Pancreas (tissue), 10 donors: ENCODE measurements at regions not wholly inside any gene's neighbourhood (a gene's known extent, or its start where the extent isn't known, plus 50 kb on each side); places are given as distances from the start of the nearest gene placed in this dataset.
A peak's percentile ranks its signal among the peaks of the same experiment; 100 is the strongest.

Experiments
- ATAC-seq, 4 donors: fragments of 200-7000 bp; cut with Tn5 transposase; one replicate each; pipeline versions ENCODE4 v1.8.0 to v1.9.1; 2020; ENCODE audit warnings: mild to moderate bottlenecking in 4 of 4, moderate library complexity in 4 of 4
- DNase-seq, 6 donors: peaks; one replicate each; pipeline ENCODE4 v3.0.0-alpha.2; 2020
- FAIRE-seq: peaks from 2 replicates; lab custom pipeline; 2012; peaks lifted over from hg19 to GRCh38; lab: Jason Lieb, UNC
- H3K27ac ChIP-seq, 4 donors: fragments of 200-600 bp; sonication (generic); 1 replicate in 3 of 4; 2 replicates in 1 of 4; pipeline versions ENCODE4 v1.5.0 to v1.8.0; 2020
- H3K27me3 ChIP-seq, 4 donors: fragments of 200-600 bp; one replicate each; pipeline ENCODE4 v1.8.0; 2021
- H3K36me3 ChIP-seq, 3 donors: fragments of 200-600 bp; sonication (generic) in 1 of 3; one replicate each; pipeline versions ENCODE4 v1.5.0 to v1.8.0; 2020 to 2021
- H3K4me1 ChIP-seq, 3 donors: fragments of 200-600 bp; one replicate each; pipeline ENCODE4 v1.8.0; 2021
- H3K4me3 ChIP-seq, 4 donors: fragments of 200-600 bp; sonication (generic) in 2 of 4; one replicate each; pipeline versions ENCODE4 v1.5.0 to v1.8.0; 2020 to 2021
- H3K9me3 ChIP-seq, 4 donors: fragments of 200-600 bp; one replicate each; pipeline ENCODE4 v1.8.0; 2021
- WGBS, 2 donors: extraction: QIAGEN DNeasy Blood & Tissue Kit; methylation state at CpG; one replicate each; pipeline ENCODE4 v1.1.7; 2013; 5-methylcytosine and 5-hydroxymethylcytosine counted together
- intact Hi-C, 3 donors: fragments of 100-400 bp; cut with DNase I; formaldehyde crosslinking; loops; one replicate each; pipeline versions ENCODE4 v1.11.1 to v1.14.2; 2022
- TF ChIP-seq, protein P1 (sequence below), 4 donors: fragments of 200-600 bp; sonication (generic) in 3 of 4; IDR thresholded peaks; one replicate each; pipeline versions ENCODE4 v1.5.0 to v1.8.0; 2021; ENCODE audit warnings: antibody characterized with exemption in 4 of 4
- donor health status: healthy with polysubstance abuse.
- donor health status: DM: no; HTN: no; CAD: no; lungs with moderate emphysema.
- donor health status: DM: no; HTN: no; CAD: no.
- donor health status: control.
- donor health status: control.
- donor health status: Bipolar disorder and iron deficiency.
- donor health status: DM: yes; HTN: yes; CAD: no.
- donor health status: DM: no; HTN: no; CAD: no.
- donor health status: DM: no; HTN: no; CAD: no.
- donor health status: DM: yes; HTN: yes; CAD: no.

DNA sequence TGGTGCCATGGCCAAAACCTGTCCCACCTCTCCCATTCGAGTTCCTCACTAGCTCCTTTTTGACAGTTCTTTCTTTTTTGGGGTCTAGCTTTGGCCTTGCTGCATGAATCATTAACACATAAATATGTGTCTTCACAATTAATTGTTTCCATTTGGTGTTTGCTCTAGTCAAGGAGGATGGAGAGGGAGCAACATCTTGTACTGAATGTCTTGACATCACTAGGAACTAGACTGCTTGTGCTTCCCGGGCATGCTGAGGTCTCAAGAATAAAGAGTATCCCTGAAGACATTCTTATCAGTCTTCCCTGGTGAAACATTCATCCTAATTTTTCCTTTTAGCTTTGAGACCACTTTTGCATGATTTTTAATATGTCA, 77.0 kb upstream of the ESR1 start:
- WGBS, 2 donors: 50 to 55% methylated on average over 2 of the region's 2 CpGs
- TF ChIP-seq, protein P1, sequence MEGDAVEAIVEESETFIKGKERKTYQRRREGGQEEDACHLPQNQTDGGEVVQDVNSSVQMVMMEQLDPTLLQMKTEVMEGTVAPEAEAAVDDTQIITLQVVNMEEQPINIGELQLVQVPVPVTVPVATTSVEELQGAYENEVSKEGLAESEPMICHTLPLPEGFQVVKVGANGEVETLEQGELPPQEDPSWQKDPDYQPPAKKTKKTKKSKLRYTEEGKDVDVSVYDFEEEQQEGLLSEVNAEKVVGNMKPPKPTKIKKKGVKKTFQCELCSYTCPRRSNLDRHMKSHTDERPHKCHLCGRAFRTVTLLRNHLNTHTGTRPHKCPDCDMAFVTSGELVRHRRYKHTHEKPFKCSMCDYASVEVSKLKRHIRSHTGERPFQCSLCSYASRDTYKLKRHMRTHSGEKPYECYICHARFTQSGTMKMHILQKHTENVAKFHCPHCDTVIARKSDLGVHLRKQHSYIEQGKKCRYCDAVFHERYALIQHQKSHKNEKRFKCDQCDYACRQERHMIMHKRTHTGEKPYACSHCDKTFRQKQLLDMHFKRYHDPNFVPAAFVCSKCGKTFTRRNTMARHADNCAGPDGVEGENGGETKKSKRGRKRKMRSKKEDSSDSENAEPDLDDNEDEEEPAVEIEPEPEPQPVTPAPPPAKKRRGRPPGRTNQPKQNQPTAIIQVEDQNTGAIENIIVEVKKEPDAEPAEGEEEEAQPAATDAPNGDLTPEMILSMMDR (IDR thresholded peaks at IDR 0.05): no peak
- H3K4me3 ChIP-seq: no peak overlapping the region
- no peaks in the 10 kb centered on the region for H3K27me3 ChIP-seq
- no peaks in the 10 kb centered on the region for H3K9me3 ChIP-seq
- DNase-seq: no peak
- no peak for FAIRE-seq
- intact Hi-C loops: no loop called here
- H3K36me3 ChIP-seq: no peaks in the 10 kb centered on the region
- no peaks in the 10 kb centered on the region for H3K4me1 ChIP-seq
- no peak for ATAC-seq
- H3K27ac ChIP-seq: no peak overlapping the region

DNA sequence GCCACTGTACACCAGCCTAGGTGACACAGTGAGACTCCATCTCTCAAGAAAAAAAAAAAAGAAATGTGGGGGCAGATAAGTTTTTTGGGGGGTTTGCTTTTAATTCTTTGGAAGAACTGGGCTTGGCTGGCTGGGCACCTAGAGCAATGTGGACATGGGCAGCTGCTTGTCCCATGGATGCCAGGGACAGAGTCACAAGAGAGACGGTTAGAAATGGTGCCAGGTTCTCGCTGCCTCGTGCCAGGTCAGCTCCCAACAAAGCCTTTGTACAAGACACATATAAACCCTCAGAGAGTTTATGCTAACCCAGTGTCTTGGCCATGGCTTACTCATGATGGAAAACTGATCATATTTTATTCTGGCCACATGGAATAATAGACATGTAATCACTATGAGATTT, 76.2 kb upstream of the ESR1 start:
- no peaks in the 10 kb centered on the region for H3K9me3 ChIP-seq
- H3K4me3 ChIP-seq: no peak overlapping the region
- TF ChIP-seq, protein P1 (IDR thresholded peaks at IDR 0.05): no peak
- no peak overlapping the region for H3K27ac ChIP-seq
- no peak for DNase-seq
- FAIRE-seq: no peak
- whole genome bisulfite sequencing, 2 donors: 34 to 49% methylated on average over 3 of the region's 3 CpGs
- H3K4me1 ChIP-seq: no peaks in the 10 kb centered on the region
- ATAC-seq: no peak
- intact Hi-C loops: no loop called here
- no peaks in the 10 kb centered on the region for H3K36me3 ChIP-seq
- H3K27me3 ChIP-seq: no peaks in the 10 kb centered on the region

- FAIRE-seq (no peak), ATAC-seq (peak in 1 of 4 donors; percentile 22), DNase-seq (no peak)
- H3K4me1 ChIP-seq: no peaks in the 10 kb centered on the region
- no peaks in the 10 kb centered on the region for H3K9me3 ChIP-seq
- no peaks in the 10 kb centered on the region for H3K36me3 ChIP-seq
- TF ChIP-seq, protein P1 (IDR thresholded peaks at IDR 0.05): no peak
- intact Hi-C loops: no loop called here
- no peak overlapping the region for H3K4me3 ChIP-seq
- H3K27ac ChIP-seq: no peak overlapping the region
- H3K27me3 ChIP-seq: no peaks in the 10 kb centered on the region
- 64 to 72% methylated on average over 3 of the region's 3 CpGs for WGBS, 2 donors
Measured at GRCh38 chr6:151733680-151734320, 73.7 kb upstream of the ESR1 start.

- ATAC-seq (no peak), DNase-seq (no peak), FAIRE-seq (no peak)
- Histone ChIP-seq H3K27ac (no peak overlapping the region), H3K36me3 (no peaks in the 10 kb centered on the region), H3K27me3 (no peaks in the 10 kb centered on the region), H3K4me3 (no peak overlapping the region), H3K9me3 (no peaks in the 10 kb centered on the region), H3K4me1 (no peaks in the 10 kb centered on the region)
- WGBS, 2 donors: 30 to 43% methylated on average over 3 of the region's 3 CpGs
- TF ChIP-seq, protein P1 (IDR thresholded peaks at IDR 0.05): no peak
- intact Hi-C loops: no loop called here
Measured at GRCh38 chr6:151738267-151738666, 69.2 kb upstream of the ESR1 start.

GRCh38 chr6:151738960-151739359, 68.5 kb upstream of the ESR1 start:
- H3K27me3 ChIP-seq: no peaks in the 10 kb centered on the region
- no peak for ATAC-seq
- WGBS, 2 donors: 20 to 37% methylated on average over 1 of the region's 1 CpG
- no peak for DNase-seq
- H3K27ac ChIP-seq: no peak overlapping the region
- intact Hi-C loops: no loop called here
- no peaks in the 10 kb centered on the region for H3K4me1 ChIP-seq
- H3K36me3 ChIP-seq: no peaks in the 10 kb centered on the region
- no peak for FAIRE-seq
- H3K4me3 ChIP-seq: no peak overlapping the region
- H3K9me3 ChIP-seq: no peaks in the 10 kb centered on the region
- TF ChIP-seq, protein P1 (IDR thresholded peaks at IDR 0.05): no peak
